ENCODE measurements at regions not wholly inside any gene's neighbourhood (a gene's known extent, or its start where the extent isn't known, plus 50 kb on each side); places are given as distances from the start of the nearest gene placed in this dataset.

DNA sequence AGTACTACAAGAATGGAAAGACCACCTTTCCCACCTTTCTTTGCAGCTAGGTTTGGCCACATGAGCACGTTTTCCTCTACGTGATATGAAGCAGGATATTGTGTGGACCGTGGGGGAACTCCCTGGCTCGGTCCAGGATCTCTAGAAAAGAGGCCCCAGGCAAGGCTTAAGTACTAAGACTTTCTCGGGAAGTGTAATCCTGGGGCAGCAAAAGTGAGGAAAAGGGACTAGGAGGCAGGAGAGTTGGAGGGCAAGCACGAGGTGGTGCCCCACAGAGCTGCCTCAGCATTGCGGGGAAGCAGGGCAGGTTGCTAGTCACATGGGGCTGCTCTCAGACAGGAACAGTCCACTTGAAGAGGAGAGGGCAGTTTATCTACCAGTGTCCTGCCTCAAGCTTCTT is 235.1 kb downstream of the GADD45G start:
- no peaks in the 10 kb centered on the region for H3K4me1 ChIP-seq (ENCODE audit: insufficient read depth, low read length, poor library complexity, severe bottlenecking)
- no peaks in the 10 kb centered on the region for H3K9me3 ChIP-seq (ENCODE audit: low read depth, low read length, poor library complexity, severe bottlenecking)
- POLR2A ChIA-PET (ENCODE audit: low non-redundant PET) = no interaction called here
- no peak overlapping the region for H3K4me3 ChIP-seq (ENCODE audit: low read depth, low read length, poor library complexity, severe bottlenecking)
- TF ChIP-seq CTCF (conservative IDR thresholded peaks at IDR 0.05; ENCODE audit: low read depth, low read length) (no peak), EZH2 (IDR thresholded peaks at IDR 0.05; ENCODE audit: borderline replicate concordance, low read depth, low read length, poor library complexity, severe bottlenecking) (no peak)
- intact Hi-C loops (cut with micrococcal nuclease; ENCODE audit: unreplicated experiment) = no loop called here
- CTCF ChIA-PET = no interaction called here
- BruUV-seq (replicated peaks) = no TSS peak
- no peaks in the 10 kb centered on the region for H3K27me3 ChIP-seq (replicated peaks; ENCODE audit: insufficient read depth, low read depth, low read length, poor library complexity)
- no peak for DNase-seq (ENCODE audit: low spot score)
- H3K27ac ChIP-seq (ENCODE audit: low read depth, low read length, poor library complexity, severe bottlenecking) = no peak overlapping the region
- no peaks in the 10 kb centered on the region for H3K36me3 ChIP-seq (ENCODE audit: insufficient read depth, low read length, poor library complexity, severe bottlenecking)

DNA sequence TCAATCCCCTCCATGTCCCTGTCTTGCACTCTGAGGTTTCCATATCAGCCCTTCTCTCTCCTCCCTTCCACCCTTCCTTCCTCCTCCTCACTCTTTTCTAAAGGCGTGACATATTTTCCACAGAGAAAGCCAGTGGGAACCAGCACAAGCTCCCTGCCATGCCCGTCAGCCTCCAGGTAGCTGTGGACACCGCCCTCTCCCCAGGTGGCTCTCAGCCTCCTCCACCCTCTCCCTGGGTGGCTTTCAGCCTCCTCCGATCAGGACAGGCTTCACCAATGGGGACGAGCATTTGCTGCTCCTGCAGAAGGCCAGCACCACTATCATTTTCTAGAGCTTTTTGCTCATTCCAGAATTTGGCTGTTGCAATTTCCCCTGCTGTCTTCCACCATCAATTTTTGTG is 236.6 kb downstream of the GADD45G start:
- Histone ChIP-seq H3K27me3 (replicated peaks; ENCODE audit: insufficient read depth, low read depth, low read length, poor library complexity) (no peaks in the 10 kb centered on the region), H3K4me3 (ENCODE audit: low read depth, low read length, poor library complexity, severe bottlenecking) (no peak overlapping the region), H3K27ac (ENCODE audit: low read depth, low read length, poor library complexity, severe bottlenecking) (no peak overlapping the region), H3K9me3 (ENCODE audit: low read depth, low read length, poor library complexity, severe bottlenecking) (no peaks in the 10 kb centered on the region), H3K36me3 (ENCODE audit: insufficient read depth, low read length, poor library complexity, severe bottlenecking) (no peaks in the 10 kb centered on the region), H3K4me1 (ENCODE audit: insufficient read depth, low read length, poor library complexity, severe bottlenecking) (no peaks in the 10 kb centered on the region)
- intact Hi-C loops (cut with micrococcal nuclease; ENCODE audit: unreplicated experiment) = no loop called here
- TF ChIP-seq CTCF (conservative IDR thresholded peaks at IDR 0.05; ENCODE audit: low read depth, low read length) (no peak), EZH2 (IDR thresholded peaks at IDR 0.05; ENCODE audit: borderline replicate concordance, low read depth, low read length, poor library complexity, severe bottlenecking) (no peak)
- BruUV-seq (replicated peaks) = no TSS peak
- ChIA-PET CTCF (no interaction called here), POLR2A (ENCODE audit: low non-redundant PET) (no interaction called here)
- DNase-seq (ENCODE audit: low spot score) = no peak

GRCh38 chr9:89842267-89842768 is 237.5 kb downstream of the GADD45G start:
- no peaks in the 10 kb centered on the region for H3K36me3 ChIP-seq (ENCODE audit: insufficient read depth, low read length, poor library complexity, severe bottlenecking)
- intact Hi-C loops (cut with micrococcal nuclease; ENCODE audit: unreplicated experiment) = no loop called here
- no TSS peak for BruUV-seq (replicated peaks)

More at GRCh38 chr9:89842267-89842768, 237.5 kb downstream of the GADD45G start:
- no peak overlapping the region for H3K27ac ChIP-seq (ENCODE audit: low read depth, low read length, poor library complexity, severe bottlenecking)
- no peaks in the 10 kb centered on the region for H3K9me3 ChIP-seq (ENCODE audit: low read depth, low read length, poor library complexity, severe bottlenecking)
- CTCF ChIA-PET = no interaction called here
- no peak overlapping the region for H3K4me3 ChIP-seq (ENCODE audit: low read depth, low read length, poor library complexity, severe bottlenecking)
- DNase-seq (ENCODE audit: low spot score) = no peak
- TF ChIP-seq EZH2 (IDR thresholded peaks at IDR 0.05; ENCODE audit: borderline replicate concordance, low read depth, low read length, poor library complexity, severe bottlenecking) (no peak), CTCF (conservative IDR thresholded peaks at IDR 0.05; ENCODE audit: low read depth, low read length) (no peak)
- POLR2A ChIA-PET (ENCODE audit: low non-redundant PET) = no interaction called here
- no peaks in the 10 kb centered on the region for H3K27me3 ChIP-seq (replicated peaks; ENCODE audit: insufficient read depth, low read depth, low read length, poor library complexity)
- H3K4me1 ChIP-seq (ENCODE audit: insufficient read depth, low read length, poor library complexity, severe bottlenecking) = no peaks in the 10 kb centered on the region
